SK-N-SH treated with all-trans-retinoic acid at 6 μM for 48 hours (cell line): ENCODE measurements at regions not wholly inside any gene's neighbourhood (a gene's known extent, or its start where the extent isn't known, plus 50 kb on each side); places are given as distances from the start of the nearest gene placed in this dataset.

Experiments used
- ATAC-seq: fragments of 200-7000 bp; cut with Tn5 transposase; 3 replicates; pipeline ENCODE4 v1.9.1; 2020; ENCODE audit warnings: mild to moderate bottlenecking, moderate library complexity
- ARNTL ChIP-seq: fragments of 450-650 bp; formaldehyde crosslinking; IDR thresholded peaks from 2 replicates; pipeline ENCODE4 v1.5.0; 2020; ENCODE audit warnings: low read depth, mild to moderate bottlenecking, moderate library complexity, borderline replicate concordance
- BACH2 ChIP-seq: fragments of 250-450 bp; sonication (Bioruptor Pico); IDR thresholded peaks from 2 replicates; pipeline ENCODE4 v1.9.0; 2021; ENCODE audit warnings: mild to moderate bottlenecking, borderline replicate concordance
- CREB5 ChIP-seq: fragments of 250-450 bp; sonication (Bioruptor Pico); IDR thresholded peaks from 2 replicates; pipeline ENCODE4 v1.5.1; 2020; ENCODE audit warnings: low read depth, mild to moderate bottlenecking, moderate library complexity
- CSDC2 ChIP-seq: fragments of 250-450 bp; sonication (Bioruptor Pico); IDR thresholded peaks from 2 replicates; pipeline ENCODE4 v1.5.0; 2020; ENCODE audit warnings: mild to moderate bottlenecking, moderate library complexity
- CSRNP3 ChIP-seq: fragments of 250-450 bp; sonication (Bioruptor Pico); IDR thresholded peaks from 2 replicates; pipeline ENCODE4 v1.5.1; 2021; ENCODE audit warnings: mild to moderate bottlenecking, moderate library complexity
- ESRRG ChIP-seq: fragments of 250-450 bp; sonication (Bioruptor Pico); IDR thresholded peaks from 2 replicates; pipeline ENCODE4 v1.6.1; 2021; ENCODE audit warnings: mild to moderate bottlenecking
- GLIS3 ChIP-seq: fragments of 250-450 bp; sonication (Bioruptor Pico); IDR thresholded peaks from 2 replicates; pipeline ENCODE4 v1.5.0; 2020; ENCODE audit warnings: mild to moderate bottlenecking, moderate library complexity
- ISL1 ChIP-seq: fragments of 250-450 bp; sonication (Bioruptor Pico); IDR thresholded peaks from 2 replicates; pipeline ENCODE4 v2.1.2; 2022; ENCODE audit warnings: mild to moderate bottlenecking, moderate library complexity
- OSR1 ChIP-seq: fragments of 250-450 bp; sonication (Bioruptor Pico); IDR thresholded peaks from 2 replicates; pipeline ENCODE4 v1.8.0; 2022; ENCODE audit warnings: moderate library complexity, mild to moderate bottlenecking, inconsistent platforms
- POU6F1 ChIP-seq: fragments of 250-450 bp; sonication (Bioruptor Pico); IDR thresholded peaks from 2 replicates; pipeline ENCODE4 v1.8.0; 2021; ENCODE audit warnings: low read depth, mild to moderate bottlenecking, moderate library complexity, borderline replicate concordance
- PPARA ChIP-seq: fragments of 250-450 bp; sonication (Bioruptor Pico); IDR thresholded peaks from 2 replicates; pipeline ENCODE4 v1.5.0; 2020; ENCODE audit warnings: mild to moderate bottlenecking, borderline replicate concordance
- RARB ChIP-seq: fragments of 250-450 bp; sonication (Bioruptor Pico); IDR thresholded peaks from 2 replicates; pipeline ENCODE4 v1.8.0; 2021; ENCODE audit warnings: mild to moderate bottlenecking, moderate library complexity
- TCF4 ChIP-seq: fragments of 250-450 bp; sonication (Bioruptor Pico); IDR thresholded peaks from 2 replicates; pipeline ENCODE4 v1.8.0; 2021; ENCODE audit warnings: mild to moderate bottlenecking, moderate library complexity, borderline replicate concordance
- TOX ChIP-seq: fragments of 250-450 bp; sonication (Bioruptor Pico); IDR thresholded peaks from 2 replicates; pipeline ENCODE4 v1.8.0; 2021; ENCODE audit warnings: mild to moderate bottlenecking, moderate library complexity, borderline replicate concordance
- ZC3H10 ChIP-seq: fragments of 250-450 bp; sonication (Bioruptor Pico); IDR thresholded peaks from 2 replicates; pipeline ENCODE4 v1.5.1; 2021; ENCODE audit warnings: mild to moderate bottlenecking, moderate library complexity
- ZFP3 ChIP-seq: fragments of 250-450 bp; sonication (Bioruptor Pico); IDR thresholded peaks from 2 replicates; pipeline ENCODE4 v1.5.0; 2020; ENCODE audit warnings: mild to moderate bottlenecking, moderate library complexity
- ZFP30 ChIP-seq: fragments of 450-650 bp; formaldehyde crosslinking; IDR thresholded peaks from 2 replicates; pipeline ENCODE4 v1.5.0; 2022; ENCODE audit warnings: mild to moderate bottlenecking, moderate library complexity
- ZNF565 ChIP-seq: fragments of 450-650 bp; formaldehyde crosslinking; conservative IDR thresholded peaks from 2 replicates; pipeline ENCODE4 v1.5.0; 2020; ENCODE audit warnings: low read depth, mild to moderate bottlenecking, moderate library complexity
- ZNF70 ChIP-seq: fragments of 450-650 bp; formaldehyde crosslinking; IDR thresholded peaks from 2 replicates; pipeline ENCODE4 v1.5.0; 2020; ENCODE audit warnings: mild to moderate bottlenecking, moderate library complexity
- ZNF8 ChIP-seq: fragments of 450-650 bp; formaldehyde crosslinking; IDR thresholded peaks from 2 replicates; pipeline ENCODE4 v1.5.0; 2020; ENCODE audit warnings: mild to moderate bottlenecking, moderate library complexity
- TF ChIP-seq, protein P1 (sequence below): fragments of 250-450 bp; sonication (Bioruptor Pico); IDR thresholded peaks from 2 replicates; pipeline ENCODE4 v1.8.0; 2020; ENCODE audit warnings: mild to moderate bottlenecking, moderate library complexity, borderline replicate concordance

DNA sequence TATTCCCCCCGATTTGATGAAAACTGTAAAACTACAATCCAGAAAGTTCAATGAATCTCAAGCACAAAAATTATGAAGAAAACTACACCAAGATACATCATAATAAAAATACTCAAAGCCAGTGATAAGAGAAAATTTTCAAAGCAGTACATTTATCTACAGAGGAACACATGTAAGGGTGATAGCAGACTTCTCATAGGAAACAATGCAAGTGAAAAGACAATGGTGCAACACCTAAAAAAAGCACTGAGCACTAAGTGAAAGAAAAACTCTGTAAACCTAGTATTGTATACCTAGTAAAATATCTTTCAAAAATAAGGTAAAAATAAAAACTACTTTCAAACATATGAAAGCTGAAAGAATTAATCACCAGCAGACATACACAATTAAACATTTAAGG lies 76.1 kb upstream of the IRF2BP2 start (continued):
- no peak for TF ChIP-seq CSDC2 (CRISPR knock-in tag)
- no peak for TF ChIP-seq OSR1 (CRISPR knock-in tag)
- no peak for TF ChIP-seq RARB
- TF ChIP-seq CREB5 (CRISPR knock-in tag): no peak
- no peak for TF ChIP-seq PPARA (CRISPR knock-in tag)
- TF ChIP-seq ZFP3 (CRISPR knock-in tag): no peak
- no peak for TF ChIP-seq TOX (CRISPR knock-in tag)
- no peak for TF ChIP-seq ISL1

- TF ChIP-seq ZFP30 (CRISPR knock-in tag) (no peak), CSDC2 (CRISPR knock-in tag) (no peak), ZFP3 (CRISPR knock-in tag) (no peak), ZNF8 (CRISPR knock-in tag) (no peak), ISL1 (no peak), GLIS3 (no peak), POU6F1 (no peak), TOX (CRISPR knock-in tag) (no peak), ESRRG (CRISPR knock-in tag) (no peak), PPARA (CRISPR knock-in tag) (no peak), ZC3H10 (no peak), BACH2 (CRISPR knock-in tag) (no peak), CSRNP3 (CRISPR knock-in tag) (no peak), OSR1 (CRISPR knock-in tag) (no peak), ARNTL (CRISPR knock-in tag) (no peak), CREB5 (CRISPR knock-in tag) (no peak), ZNF70 (no peak), ZNF565 (CRISPR knock-in tag) (no peak), TCF4 (no peak)
- TF ChIP-seq, protein P1, sequence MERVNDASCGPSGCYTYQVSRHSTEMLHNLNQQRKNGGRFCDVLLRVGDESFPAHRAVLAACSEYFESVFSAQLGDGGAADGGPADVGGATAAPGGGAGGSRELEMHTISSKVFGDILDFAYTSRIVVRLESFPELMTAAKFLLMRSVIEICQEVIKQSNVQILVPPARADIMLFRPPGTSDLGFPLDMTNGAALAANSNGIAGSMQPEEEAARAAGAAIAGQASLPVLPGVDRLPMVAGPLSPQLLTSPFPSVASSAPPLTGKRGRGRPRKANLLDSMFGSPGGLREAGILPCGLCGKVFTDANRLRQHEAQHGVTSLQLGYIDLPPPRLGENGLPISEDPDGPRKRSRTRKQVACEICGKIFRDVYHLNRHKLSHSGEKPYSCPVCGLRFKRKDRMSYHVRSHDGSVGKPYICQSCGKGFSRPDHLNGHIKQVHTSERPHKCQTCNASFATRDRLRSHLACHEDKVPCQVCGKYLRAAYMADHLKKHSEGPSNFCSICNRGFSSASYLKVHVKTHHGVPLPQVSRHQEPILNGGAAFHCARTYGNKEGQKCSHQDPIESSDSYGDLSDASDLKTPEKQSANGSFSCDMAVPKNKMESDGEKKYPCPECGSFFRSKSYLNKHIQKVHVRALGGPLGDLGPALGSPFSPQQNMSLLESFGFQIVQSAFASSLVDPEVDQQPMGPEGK (CRISPR knock-in tag): no peak
- ATAC-seq: no peak
Observed at GRCh38 chr1:234684856-234685255, 74.9 kb upstream of the IRF2BP2 start.

GRCh38 chr1:234683861-234684632 lies 74.1 kb upstream of the IRF2BP2 start:
- TF ChIP-seq BACH2 (CRISPR knock-in tag) (no peak), ISL1 (no peak), OSR1 (CRISPR knock-in tag) (no peak), ZNF8 (CRISPR knock-in tag) (no peak)
- peak; percentile 64 for ATAC-seq
